ENCODE measurements at regions not wholly inside any gene's neighbourhood (a gene's known extent, or its start where the extent isn't known, plus 50 kb on each side); places are given as distances from the start of the nearest gene placed in this dataset.

- WGBS (ENCODE audit: insufficient coverage, insufficient replicate concordance, low lambda C conversion rate, missing lambda C conversion rate): 43% methylated on average over 4 of the region's 4 CpGs
- in situ Hi-C loops (cut with MboI): no loop called here
- no peak overlapping the region for H3K4me2 ChIP-seq (ENCODE audit: control insufficient read depth, insufficient read depth)
- no peaks in the 10 kb centered on the region for H3K36me3 ChIP-seq (ENCODE audit: control insufficient read depth in 2 of 2, insufficient read depth in 2 of 2, low read length in 1 of 2)
- ATAC-seq: no peak
- H3K79me2 ChIP-seq (ENCODE audit: control insufficient read depth, insufficient read depth, low read length): no peaks in the 10 kb centered on the region
- no peak overlapping the region for H3K27ac ChIP-seq (ENCODE audit: control insufficient read depth, insufficient read depth)
- intact Hi-C loops (cut with micrococcal nuclease; ENCODE audit: unreplicated experiment): no loop called here
- ChIA-PET CTCF (no interaction called here), RAD21 (ENCODE audit: unreplicated experiment) (no interaction called here), POLR2A (no interaction called here), SMC1A (ENCODE audit: uncharacterized antibody, unreplicated experiment) (no interaction called here)
- H3K9me3 ChIP-seq (replicated peaks; ENCODE audit: control insufficient read depth, insufficient read depth, low read length): no peaks in the 10 kb centered on the region
- no peak overlapping the region for H3K4me3 ChIP-seq
- TF ChIP-seq SREBF2 (IDR thresholded peaks at IDR 0.05; ENCODE audit: low read length): no peak
- BruUV-seq (replicated peaks): no TSS peak
- no peaks in the 10 kb centered on the region for H4K20me1 ChIP-seq (ENCODE audit: control insufficient read depth, insufficient read depth)
- H3K9ac ChIP-seq (ENCODE audit: control insufficient read depth, insufficient read depth, low read length): no peak overlapping the region
- FAIRE-seq: no peak
- H2AFZ ChIP-seq (ENCODE audit: control insufficient read depth, low read depth, low read length): no peak overlapping the region
- no peaks in the 10 kb centered on the region; a peak in 1 of 4 replicates for H3K27me3 ChIP-seq (replicated peaks in 1 of 2; ENCODE audit: control insufficient read depth in 2 of 2, insufficient read depth in 2 of 2, low read length in 1 of 2)
- no peaks in the 10 kb centered on the region; the same call in 1 of the 2 replicates for H3K4me1 ChIP-seq (ENCODE audit: control insufficient read depth, insufficient read depth, low read length)
- no peak for DNase-seq (ENCODE audit: low read depth, low spot score)
Observed at GRCh38 chr16:73124665-73125375, 76.9 kb upstream of the ZFHX3 start.

- no peaks in the 10 kb centered on the region; a peak in 1 of 4 replicates for H3K27me3 ChIP-seq (replicated peaks in 1 of 2; ENCODE audit: control insufficient read depth in 2 of 2, insufficient read depth in 2 of 2, low read length in 1 of 2)
- RAD21 ChIA-PET (ENCODE audit: unreplicated experiment): no interaction called here
- no peak overlapping the region for H3K4me3 ChIP-seq
- SMC1A ChIA-PET (ENCODE audit: uncharacterized antibody, unreplicated experiment): no interaction called here
- CTCF ChIA-PET: interaction anchor here (1.2 kb wide), 1 partner anchor 11 kb away, joined by 3 read pairs; no protein-coding TSS in a partner anchor
- BruUV-seq (replicated peaks): no TSS peak
- WGBS (ENCODE audit: insufficient coverage, insufficient replicate concordance, low lambda C conversion rate, missing lambda C conversion rate): 65% methylated on average over 10 of the region's 10 CpGs
- POLR2A ChIA-PET: no interaction called here
- no peak for DNase-seq (ENCODE audit: low read depth, low spot score)
- no peaks in the 10 kb centered on the region for H3K36me3 ChIP-seq (ENCODE audit: control insufficient read depth in 2 of 2, insufficient read depth in 2 of 2, low read length in 1 of 2)
- no peaks in the 10 kb centered on the region for H4K20me1 ChIP-seq (ENCODE audit: control insufficient read depth, insufficient read depth)
- H3K9me3 ChIP-seq (replicated peaks; ENCODE audit: control insufficient read depth, insufficient read depth, low read length): no peaks in the 10 kb centered on the region
- in situ Hi-C loops (cut with MboI): no loop called here
- H3K9ac ChIP-seq (ENCODE audit: control insufficient read depth, insufficient read depth, low read length): no peak overlapping the region
- no peak overlapping the region for H3K4me2 ChIP-seq (ENCODE audit: control insufficient read depth, insufficient read depth)
- no peaks in the 10 kb centered on the region; the same call in 1 of the 2 replicates for H3K4me1 ChIP-seq (ENCODE audit: control insufficient read depth, insufficient read depth, low read length)
- no peak overlapping the region for H2AFZ ChIP-seq (ENCODE audit: control insufficient read depth, low read depth, low read length)
- no peak for TF ChIP-seq KDM1A (IDR thresholded peaks at IDR 0.05; ENCODE audit: borderline replicate concordance)
- TF ChIP-seq STAT1 (conservative IDR thresholded peaks at IDR 0.05): no peak
- no peak for TF ChIP-seq PRDM15 (CRISPR knock-in tag; IDR thresholded peaks at IDR 0.05)
- no peak for TF ChIP-seq ZNF217 (IDR thresholded peaks at IDR 0.05)
- TF ChIP-seq YBX1 (IDR thresholded peaks at IDR 0.05): no peak
- TF ChIP-seq IRF5 (IDR thresholded peaks at IDR 0.05; ENCODE audit: borderline replicate concordance): no peak
- no peak for FAIRE-seq
- intact Hi-C loops (cut with micrococcal nuclease; ENCODE audit: unreplicated experiment): no loop called here
- H3K79me2 ChIP-seq (ENCODE audit: control insufficient read depth, insufficient read depth, low read length): no peaks in the 10 kb centered on the region
- no peak for ATAC-seq
- no peak overlapping the region for H3K27ac ChIP-seq (ENCODE audit: control insufficient read depth, insufficient read depth)
Observed at GRCh38 chr16:73124097-73124652, 76.2 kb upstream of the ZFHX3 start.
